ENCODE measurements at regions not wholly inside any gene's neighbourhood (a gene's known extent, or its start where the extent isn't known, plus 50 kb on each side); places are given as distances from the start of the nearest gene placed in this dataset.

DNA sequence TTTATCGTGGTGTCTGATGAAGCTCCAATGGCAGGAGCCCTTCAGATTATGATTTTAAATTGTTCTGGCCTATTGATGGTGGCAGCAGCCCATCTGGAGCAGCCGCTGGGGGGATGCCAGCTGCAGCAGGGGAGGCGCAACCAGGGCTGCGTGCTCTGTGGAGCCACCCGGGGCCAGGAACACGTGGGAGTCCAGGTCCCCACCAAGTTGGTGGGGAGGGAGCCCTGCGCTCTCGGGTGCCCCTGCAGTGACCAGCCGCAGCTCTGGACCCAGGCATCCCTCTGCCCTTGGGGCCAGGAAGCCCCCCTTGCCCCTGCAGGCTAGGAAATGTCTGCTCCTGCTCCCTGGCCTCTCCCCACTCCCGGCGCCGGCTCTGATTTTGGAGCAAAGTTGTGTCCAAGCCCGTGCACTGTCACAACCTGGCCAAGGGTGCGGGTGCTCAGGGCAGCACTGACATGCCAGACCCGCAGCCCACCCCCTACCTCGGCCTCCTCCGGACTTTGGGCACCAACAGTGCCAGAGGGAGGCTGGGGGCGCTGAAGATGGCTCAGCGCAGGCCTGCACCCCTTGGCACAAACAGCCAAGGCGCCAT, 147.2 kb upstream of the ADO start:
- no peak overlapping the region for H3K27ac ChIP-seq
- H3K9me3 ChIP-seq: no peaks in the 10 kb centered on the region
- intact Hi-C loops (cut with DNase I): no loop called here
- no peak for ATAC-seq
- no peak overlapping the region for H3K4me3 ChIP-seq
- TF ChIP-seq CTCF (IDR thresholded peaks at IDR 0.05): no peak
- no peaks in the 10 kb centered on the region for H3K27me3 ChIP-seq
- H3K4me1 ChIP-seq: no peaks in the 10 kb centered on the region
- H3K36me3 ChIP-seq: no peaks in the 10 kb centered on the region
- no peak for DNase-seq

- Histone ChIP-seq H3K36me3 (no peaks in the 10 kb centered on the region), H3K27me3 (no peaks in the 10 kb centered on the region), H3K4me3 (no peak overlapping the region), H3K4me1 (no peaks in the 10 kb centered on the region), H3K27ac (no peak overlapping the region), H3K9me3 (no peaks in the 10 kb centered on the region)
- TF ChIP-seq CTCF (IDR thresholded peaks at IDR 0.05): no peak
- ATAC-seq (no peak), DNase-seq (no peak)
- intact Hi-C loops (cut with DNase I): no loop called here
These were observed 146.0 kb upstream of the ADO start for GRCh38 chr10:62658516-62658915.

DNA sequence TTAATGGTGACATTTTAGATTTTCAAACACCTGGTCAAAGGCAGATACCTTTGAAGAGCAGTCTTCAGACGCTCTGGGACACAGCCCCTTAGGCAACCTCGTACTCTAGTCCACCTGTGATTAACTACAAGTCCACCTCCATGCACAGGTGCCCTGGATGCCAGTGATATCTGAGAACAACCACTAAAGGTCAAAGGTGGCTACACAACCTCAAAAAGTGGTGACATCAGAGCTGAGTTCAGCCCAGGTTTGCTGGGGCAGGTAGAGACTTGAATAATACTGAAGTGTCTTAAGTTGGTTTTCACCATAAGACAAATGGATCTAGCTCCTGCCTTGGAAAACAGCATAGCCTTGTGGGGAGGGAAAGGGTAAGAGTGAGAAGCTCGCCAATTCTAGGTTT, 143.4 kb upstream of the ADO start:
- H3K27me3 ChIP-seq: no peaks in the 10 kb centered on the region
- no peak for TF ChIP-seq CTCF (IDR thresholded peaks at IDR 0.05)
- DNase-seq: no peak
- no peak overlapping the region for H3K4me3 ChIP-seq
- no peak overlapping the region for H3K27ac ChIP-seq
- no peaks in the 10 kb centered on the region for H3K36me3 ChIP-seq
- no peaks in the 10 kb centered on the region for H3K9me3 ChIP-seq
- ATAC-seq: no peak
- intact Hi-C loops (cut with DNase I): no loop called here
- H3K4me1 ChIP-seq: no peaks in the 10 kb centered on the region

GRCh38 chr10:62662486-62662885, 142.0 kb upstream of the ADO start:
- H3K4me1 ChIP-seq: no peaks in the 10 kb centered on the region
- intact Hi-C loops (cut with DNase I): no loop called here
- DNase-seq (no peak), ATAC-seq (peak; percentile 44)
- no peak overlapping the region for H3K27ac ChIP-seq
- no peak overlapping the region for H3K4me3 ChIP-seq
- H3K9me3 ChIP-seq: no peaks in the 10 kb centered on the region
- TF ChIP-seq CTCF (IDR thresholded peaks at IDR 0.05): no peak
- H3K36me3 ChIP-seq: no peaks in the 10 kb centered on the region
- no peaks in the 10 kb centered on the region for H3K27me3 ChIP-seq

GRCh38 chr10:62665771-62666170, 138.7 kb upstream of the ADO start:
- Histone ChIP-seq H3K4me3 (no peak overlapping the region), H3K9me3 (no peaks in the 10 kb centered on the region), H3K27me3 (no peaks in the 10 kb centered on the region), H3K4me1 (no peaks in the 10 kb centered on the region), H3K27ac (no peak overlapping the region), H3K36me3 (no peaks in the 10 kb centered on the region)
- intact Hi-C loops (cut with DNase I): no loop called here
- DNase-seq: no peak
- TF ChIP-seq CTCF (IDR thresholded peaks at IDR 0.05): no peak
- ATAC-seq: no peak

DNA sequence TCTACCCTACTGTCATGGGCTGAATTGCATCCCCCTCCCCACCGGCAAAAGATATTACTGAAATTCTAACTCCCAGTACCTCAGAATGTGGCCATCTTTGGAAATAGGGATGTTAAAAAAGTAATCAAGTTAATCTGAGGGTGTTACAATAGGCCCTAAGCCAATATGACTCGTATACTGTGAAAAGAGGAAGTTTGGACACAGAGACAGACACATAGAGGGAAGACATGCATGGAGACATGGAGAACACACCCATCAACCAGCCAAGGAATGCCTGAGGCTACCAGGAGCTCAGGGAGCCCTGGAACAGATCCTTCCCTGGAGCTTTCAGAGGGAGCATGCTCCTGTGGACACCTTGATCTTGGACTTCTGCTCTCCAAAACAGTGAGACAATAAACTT, 138.2 kb upstream of the ADO start:
- ATAC-seq (peak; percentile 81), DNase-seq (no peak)
- intact Hi-C loops (cut with DNase I): no loop called here
- Histone ChIP-seq H3K27ac (no peak overlapping the region), H3K36me3 (no peaks in the 10 kb centered on the region), H3K27me3 (no peaks in the 10 kb centered on the region), H3K4me1 (no peaks in the 10 kb centered on the region), H3K4me3 (no peak overlapping the region), H3K9me3 (no peaks in the 10 kb centered on the region)
- no peak for TF ChIP-seq CTCF (IDR thresholded peaks at IDR 0.05)
